Adrenal gland (tissue), 5 donors: ENCODE measurements at regions not wholly inside any gene's neighbourhood (a gene's known extent, or its start where the extent isn't known, plus 50 kb on each side); places are given as distances from the start of the nearest gene placed in this dataset.

ENCODE experiments used
- CTCF ChIP-seq, 6 experiments: fragments of 450-650 bp in 4 of 6; fragments of 200-600 bp in 2 of 6; sonication (generic) in 1 of 6; IDR thresholded peaks; 1 replicate in 5 of 6; 2 replicates in 1 of 6; pipeline versions ENCODE4 v1.5.1 to v1.8.0; 2016 to 2021; ENCODE audit warnings: antibody characterized with exemption in 6 of 6, mild to moderate bottlenecking in 2 of 6, moderate library complexity in 1 of 6
- POLR2A ChIP-seq, 2 donors: fragments of 450-650 bp; IDR thresholded peaks; one replicate each; pipeline ENCODE4 v1.6.1; 2017; ENCODE audit warnings: antibody characterized with exemption in 2 of 2, mild to moderate bottlenecking in 2 of 2, moderate library complexity in 1 of 2
- donor health status: DM: no; HTN: no; CAD: no.

DNA sequence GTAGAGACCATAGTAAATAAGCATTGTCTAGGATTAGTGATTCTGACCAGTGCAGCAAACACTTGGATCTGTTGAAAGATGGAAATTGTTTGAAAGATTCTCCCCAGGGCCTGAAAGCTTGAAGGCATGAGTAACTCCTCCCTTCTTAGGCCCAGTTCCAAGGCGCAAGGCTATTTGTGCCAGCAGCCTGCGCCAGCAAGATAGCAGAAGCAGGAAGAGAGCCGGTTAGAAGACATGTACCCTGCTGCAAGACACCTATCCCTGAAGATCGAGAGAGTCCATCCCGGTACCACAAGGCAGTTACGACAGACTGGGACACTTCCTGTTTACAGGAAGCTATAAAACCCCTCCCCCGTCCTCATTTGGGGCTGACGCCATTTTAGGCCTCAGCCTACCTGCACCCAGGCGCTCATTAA lies 72.4 kb upstream of the JADE1 start:
- no peak for TF ChIP-seq CTCF (IDR thresholded peaks at IDR 0.05)
- no peak for TF ChIP-seq POLR2A (IDR thresholded peaks at IDR 0.05)
